ENCODE measurements at regions not wholly inside any gene's neighbourhood (a gene's known extent, or its start where the extent isn't known, plus 50 kb on each side); places are given as distances from the start of the nearest gene placed in this dataset.

GRCh38 chr15:29611057-29611456 is 211.2 kb downstream of the TJP1 start:
- Mint-ChIP-seq H3K4me3 (peak overlapping the region in 1 of 2 experiments; percentile 54; a peak in 2 of 5 replicates), H3K36me3 (ENCODE audit: insufficient read depth in 1 of 3, low read depth in 3 of 3) (peaks cover 0 to 3% (median 0%) of the 10 kb centered on the region in 3 experiments; a peak in 2 of 7 replicates), H3K27me3 (ENCODE audit: low read depth) (peaks cover 24% of the 10 kb centered on the region), H3K4me1 (peaks cover 49 to 53% of the 10 kb centered on the region in 2 experiments), H3K27ac (no peak overlapping the region; a peak in 2 of 7 replicates), H3K9me3 (peaks cover 2 to 6% of the 10 kb centered on the region in 2 experiments; a peak in 3 of 5 replicates)
- no peaks in the 10 kb centered on the region for H3K27me3 ChIP-seq (ENCODE audit: insufficient read depth, low read length)
- H3K79me2 ChIP-seq (ENCODE audit: insufficient read depth, low read length): no peaks in the 10 kb centered on the region
- no peak overlapping the region for H3T11ph ChIP-seq (ENCODE audit: low read length)
- no peak overlapping the region for H2BK20ac ChIP-seq (ENCODE audit: low read depth, low read length, poor library complexity, severe bottlenecking)
- H2AK5ac ChIP-seq (ENCODE audit: insufficient read length, low read length): no peak overlapping the region
- H3K27ac ChIP-seq (ENCODE audit: insufficient read length, low read depth, low read length): no peak overlapping the region
- no peak overlapping the region for H3K9ac ChIP-seq (ENCODE audit: extremely low read depth, insufficient read length, low read length)
- H3K18ac ChIP-seq (ENCODE audit: insufficient read length, low read depth, low read length): no peak overlapping the region
- H2BK15ac ChIP-seq (ENCODE audit: low read depth, low read length): no peak overlapping the region
- H3K14ac ChIP-seq (ENCODE audit: insufficient read depth, low read length): no peak overlapping the region
- H3K4ac ChIP-seq (ENCODE audit: low read depth, low read length): no peak overlapping the region
- H3K23me2 ChIP-seq (ENCODE audit: insufficient read length, low read depth, low read length, poor library complexity, severe bottlenecking): no peaks in the 10 kb centered on the region
- H4K8ac ChIP-seq (replicated peaks; ENCODE audit: insufficient read length, low read depth, low read length): no peak overlapping the region
- H4K20me1 ChIP-seq (ENCODE audit: control insufficient read depth, insufficient read depth, insufficient read length): no peaks in the 10 kb centered on the region
- H2BK12ac ChIP-seq (ENCODE audit: insufficient read length, low read depth, low read length): no peak overlapping the region
- no peak for TF ChIP-seq CTCF (conservative IDR thresholded peaks at IDR 0.05)
- peaks cover 22% of the 10 kb centered on the region; the same call in 1 of the 2 replicates for H3K4me1 ChIP-seq (ENCODE audit: insufficient read depth, low read length)
- no peak overlapping the region for H2AFZ ChIP-seq (ENCODE audit: low read length)
- no peaks in the 10 kb centered on the region for H3K9me3 ChIP-seq (ENCODE audit: control insufficient read depth, low read depth, low read length)
- no peak overlapping the region for H4K91ac ChIP-seq (ENCODE audit: insufficient read length, low read depth, low read length)
- no peak overlapping the region for H2BK5ac ChIP-seq (ENCODE audit: insufficient read length, low read length)
- H3K79me1 ChIP-seq (ENCODE audit: insufficient read depth, low read depth, low read length, poor library complexity, severe bottlenecking): no peaks in the 10 kb centered on the region
- no peak overlapping the region for H3K23ac ChIP-seq (ENCODE audit: insufficient read length, low read depth, low read length)
- no peak overlapping the region for H3K4me2 ChIP-seq (ENCODE audit: insufficient read depth, insufficient read length, low read length)
- peak; percentile 51 for DNase-seq
- H2BK120ac ChIP-seq (ENCODE audit: low read depth, low read length, poor library complexity, severe bottlenecking): no peak overlapping the region
- no peak overlapping the region for H4K5ac ChIP-seq (ENCODE audit: insufficient read length, low read depth, low read length)
- H3K56ac ChIP-seq (ENCODE audit: insufficient read length, low read depth, low read length): no peak overlapping the region
- no CpG with 5 or more reads among the region's 3 CpGs for WGBS (ENCODE audit: extremely low coverage, insufficient read length, low lambda C conversion rate)

Measured in H9 (cell line).